ENCODE measurements at regions not wholly inside any gene's neighbourhood (a gene's known extent, or its start where the extent isn't known, plus 50 kb on each side); places are given as distances from the start of the nearest gene placed in this dataset.
"Not testable (repeated sequence)": the region's sequence is repeated elsewhere in the genome, so short reads cannot be mapped to it uniquely, and the experiment has no call there.

GRCh38 chr15:98088307-98088945 lies 127.9 kb downstream of the ARRDC4 start:
- not testable (repeated sequence) for DNase-seq

GRCh38 chr15:98089352-98089751 lies 128.8 kb downstream of the ARRDC4 start:
- not testable (repeated sequence) for DNase-seq

- not testable (repeated sequence) for DNase-seq
Measured at GRCh38 chr15:98097986-98098385, 137.5 kb downstream of the ARRDC4 start.

GRCh38 chr15:98100606-98101005 lies 140.1 kb downstream of the ARRDC4 start:
- not testable (repeated sequence) for DNase-seq

GRCh38 chr15:98103570-98103969 lies 143.1 kb downstream of the ARRDC4 start:
- no peak for DNase-seq

GRCh38 chr15:98104386-98105151 lies 144.1 kb downstream of the ARRDC4 start:
- DNase-seq, result not testable (repeated sequence)

- not testable (repeated sequence) for DNase-seq
Measured at GRCh38 chr15:98106615-98107194, 146.2 kb downstream of the ARRDC4 start.

GRCh38 chr15:98111806-98112205 lies 151.3 kb downstream of the ARRDC4 start:
- DNase-seq, result no peak

GRCh38 chr15:98113327-98113726 lies 152.8 kb downstream of the ARRDC4 start:
- no peak for DNase-seq

GRCh38 chr15:98120561-98120960 lies 160.1 kb downstream of the ARRDC4 start:
- DNase-seq, result no peak

- DNase-seq, result no peak
Measured at GRCh38 chr15:98121536-98121935, 161.0 kb downstream of the ARRDC4 start.

GRCh38 chr15:98121957-98122356 lies 161.5 kb downstream of the ARRDC4 start:
- DNase-seq, result no peak

GRCh38 chr15:98123297-98123696 lies 162.8 kb downstream of the ARRDC4 start:
- no peak for DNase-seq

GRCh38 chr15:98123834-98124233 lies 163.3 kb downstream of the ARRDC4 start:
- DNase-seq, result no peak

- DNase-seq, result no peak
Measured at GRCh38 chr15:98124581-98124980, 164.1 kb downstream of the ARRDC4 start.

GRCh38 chr15:98126326-98127085 lies 166.0 kb downstream of the ARRDC4 start:
- DNase-seq, result no peak

GRCh38 chr15:98127586-98127985 lies 167.1 kb downstream of the ARRDC4 start:
- no peak for DNase-seq

GRCh38 chr15:98131924-98132323 lies 171.4 kb downstream of the ARRDC4 start:
- no peak for DNase-seq

- no peak for DNase-seq
Measured at GRCh38 chr15:98134905-98135304, 174.4 kb downstream of the ARRDC4 start.

GRCh38 chr15:98138910-98139309 lies 178.4 kb downstream of the ARRDC4 start:
- no peak for DNase-seq

GRCh38 chr15:98139337-98139736 lies 178.8 kb downstream of the ARRDC4 start:
- DNase-seq, result no peak

GRCh38 chr15:98142572-98142971 lies 182.1 kb downstream of the ARRDC4 start:
- DNase-seq, result no peak

GRCh38 chr15:98143116-98143515 lies 182.6 kb downstream of the ARRDC4 start:
- DNase-seq, result no peak

Measured in activated CD4-positive, alpha-beta T cell treated with anti-CD3 and anti-CD28 coated beads for 4 hours (primary cell).